GM23338 (cell line): ENCODE measurements at regions not wholly inside any gene's neighbourhood (a gene's known extent, or its start where the extent isn't known, plus 50 kb on each side); places are given as distances from the start of the nearest gene placed in this dataset.

ENCODE experiments used
- ATAC-seq: fragments of 200-7000 bp; cut with Tn5 transposase; 3 replicates; pipeline ENCODE4 v1.9.1; 2020
- DNase-seq: peaks from one replicate; pipeline ENCODE4 v3.0.0-alpha.2; 2015; ENCODE audit warnings: low spot score
- H2AFZ ChIP-seq: fragments of 200-600 bp; sonication (generic); 2 replicates; pipeline ENCODE4 v1.8.0; 2016; ENCODE audit warnings: antibody characterized with exemption, mild to moderate bottlenecking, moderate library complexity
- H3F3A ChIP-seq: fragments of 200-600 bp; sonication (generic); replicated peaks from 2 replicates; pipeline ENCODE4 v1.8.0; 2017; ENCODE audit warnings: antibody characterized with exemption, mixed run types, low read depth
- H3K27ac ChIP-seq: fragments of 200-600 bp; sonication (generic); 2 replicates; pipeline ENCODE4 v1.6.1; 2016; ENCODE audit warnings: low read depth
- H3K27me3 ChIP-seq: fragments of 200-600 bp; sonication (generic); 2 replicates; pipeline ENCODE4 v1.8.0; 2016; ENCODE audit warnings: mild to moderate bottlenecking, mixed run types, moderate library complexity; ENCODE audit not compliant: insufficient read depth
- H3K36me3 ChIP-seq: fragments of 200-600 bp; sonication (generic); 2 replicates; pipeline ENCODE4 v1.8.0; 2016; ENCODE audit warnings: mild to moderate bottlenecking; ENCODE audit not compliant: insufficient read depth
- H3K4me1 ChIP-seq: fragments of 200-600 bp; sonication (generic); 2 replicates; pipeline ENCODE4 v1.8.0; 2016; ENCODE audit warnings: mild to moderate bottlenecking, moderate library complexity; ENCODE audit not compliant: insufficient read depth
- H3K4me2 ChIP-seq: fragments of 200-600 bp; sonication (generic); 2 replicates; pipeline ENCODE4 v1.7.1; 2017; ENCODE audit warnings: mixed run types
- H3K4me3 ChIP-seq: fragments of 200-600 bp; sonication (generic); 2 replicates; pipeline ENCODE4 v1.6.1; 2016; ENCODE audit warnings: mixed run types
- H3K79me2 ChIP-seq: fragments of 200-600 bp; sonication (generic); replicated peaks from 2 replicates; pipeline ENCODE4 v1.8.0; 2017; ENCODE audit warnings: mild to moderate bottlenecking; ENCODE audit not compliant: insufficient read depth
- H3K9me2 ChIP-seq: fragments of 200-600 bp; sonication (generic); 2 replicates; pipeline ENCODE4 v1.8.0; 2017; ENCODE audit not compliant: insufficient read depth
- H4K20me1 ChIP-seq: fragments of 200-600 bp; sonication (generic); replicated peaks from 2 replicates; pipeline ENCODE4 v1.8.0; 2017; ENCODE audit warnings: mild to moderate bottlenecking; ENCODE audit not compliant: insufficient read depth
- H3K27ac Mint-ChIP-seq: 2 replicates; pipeline ENCODE4 v1.8.0; 2020; ENCODE audit warnings: inconsistent platforms, mild to moderate bottlenecking, moderate library complexity, mixed read lengths
- H3K27me3 Mint-ChIP-seq: 3 replicates; pipeline ENCODE4 v1.8.0; 2022; ENCODE audit warnings: low read depth, mild to moderate bottlenecking, moderate library complexity, mixed read lengths, inconsistent platforms; ENCODE audit not compliant: insufficient read depth, poor library complexity
- H3K36me3 Mint-ChIP-seq: 3 replicates; pipeline ENCODE4 v1.8.0; 2021; ENCODE audit warnings: low read depth, mild to moderate bottlenecking, inconsistent platforms, moderate library complexity, mixed read lengths
- H3K4me1 Mint-ChIP-seq: 3 replicates; pipeline ENCODE4 v1.8.0; 2020; ENCODE audit warnings: mild to moderate bottlenecking, inconsistent platforms, mixed read lengths
- H3K4me3 Mint-ChIP-seq: 3 replicates; pipeline ENCODE4 v1.8.0; 2021; ENCODE audit warnings: moderate library complexity, mild to moderate bottlenecking, inconsistent platforms, mixed read lengths
- H3K9me3 Mint-ChIP-seq: 3 replicates; pipeline ENCODE4 v1.8.0; 2020; ENCODE audit warnings: moderate library complexity, mild to moderate bottlenecking, inconsistent platforms, mixed read lengths
- CREB1 ChIP-seq: fragments of 250-450 bp; sonication (Bioruptor Pico); IDR thresholded peaks from 2 replicates; pipeline ENCODE4 v1.5.0; 2020; ENCODE audit warnings: low read depth, mild to moderate bottlenecking, moderate library complexity
- CTCF ChIP-seq, 2 experiments: fragments of 200-600 bp in 1 of 2; sonication (generic) in 1 of 2; conservative IDR thresholded peaks; 2 replicates each; pipeline versions ENCODE4 v1.5.1 to v1.6.1; 2016 to 2017; ENCODE audit warnings: antibody characterized with exemption in 2 of 2, low read depth in 2 of 2, mild to moderate bottlenecking in 2 of 2, moderate library complexity in 1 of 2
- EZH2phosphoT487 ChIP-seq: fragments of 200-600 bp; sonication (generic); IDR thresholded peaks from one replicate; pipeline ENCODE4 v1.8.1; 2018; ENCODE audit warnings: antibody characterized with exemption; ENCODE audit not compliant: unreplicated experiment
- JUNB ChIP-seq: IDR thresholded peaks from one replicate; pipeline ENCODE4 v1.6.1; 2016; ENCODE audit warnings: antibody characterized with exemption; ENCODE audit not compliant: unreplicated experiment
- POLR2AphosphoS5 ChIP-seq: IDR thresholded peaks from 2 replicates; pipeline ENCODE4 v1.6.1; 2016; ENCODE audit warnings: antibody characterized with exemption, low read depth
- STAT1 ChIP-seq: IDR thresholded peaks from one replicate; pipeline ENCODE4 v1.6.1; 2016; ENCODE audit warnings: antibody characterized with exemption; ENCODE audit not compliant: unreplicated experiment
- ZNF462 ChIP-seq: fragments of 250-450 bp; sonication (Bioruptor Pico); IDR thresholded peaks from 2 replicates; pipeline ENCODE4 v1.5.0; 2020; ENCODE audit warnings: mild to moderate bottlenecking, moderate library complexity

GRCh38 chr2:84257831-84258230 is 201.2 kb downstream of the SUCLG1 start (continued):
- TF ChIP-seq ZNF462 = no peak

GRCh38 chr2:84251651-84252302 is 207.3 kb downstream of the SUCLG1 start:
- Histone ChIP-seq H3K27ac (no peak overlapping the region), H3K79me2 (no peaks in the 10 kb centered on the region), H3K9me2 (peaks cover 3% of the 10 kb centered on the region), H3K27me3 (no peaks in the 10 kb centered on the region), H3F3A (no peaks in the 10 kb centered on the region), H4K20me1 (no peaks in the 10 kb centered on the region), H3K4me1 (no peaks in the 10 kb centered on the region), H3K4me2 (no peak overlapping the region), H3K4me3 (no peak overlapping the region), H2AFZ (no peak overlapping the region; the same call in 1 of the 2 replicates), H3K36me3 (no peaks in the 10 kb centered on the region)
- Mint-ChIP-seq H3K27ac (no peak overlapping the region), H3K4me1 (peaks cover 6% of the 10 kb centered on the region), H3K36me3 (no peaks in the 10 kb centered on the region), H3K9me3 (no peaks in the 10 kb centered on the region), H3K27me3 (no peaks in the 10 kb centered on the region), H3K4me3 (no peak overlapping the region)
- DNase-seq (no peak), ATAC-seq (no peak)
- TF ChIP-seq STAT1 = no peak
- TF ChIP-seq CTCF (conservative IDR thresholded peaks at IDR 0.05; ENCODE audit: low read depth in 2 of 2) = no peak
- no peak for TF ChIP-seq EZH2phosphoT487
- no peak for TF ChIP-seq ZNF462
- no peak for TF ChIP-seq POLR2AphosphoS5
- TF ChIP-seq JUNB = no peak
- no peak for TF ChIP-seq CREB1 (CRISPR knock-in tag)
